ENCODE measurements at regions not wholly inside any gene's neighbourhood (a gene's known extent, or its start where the extent isn't known, plus 50 kb on each side); places are given as distances from the start of the nearest gene placed in this dataset.

DNA sequence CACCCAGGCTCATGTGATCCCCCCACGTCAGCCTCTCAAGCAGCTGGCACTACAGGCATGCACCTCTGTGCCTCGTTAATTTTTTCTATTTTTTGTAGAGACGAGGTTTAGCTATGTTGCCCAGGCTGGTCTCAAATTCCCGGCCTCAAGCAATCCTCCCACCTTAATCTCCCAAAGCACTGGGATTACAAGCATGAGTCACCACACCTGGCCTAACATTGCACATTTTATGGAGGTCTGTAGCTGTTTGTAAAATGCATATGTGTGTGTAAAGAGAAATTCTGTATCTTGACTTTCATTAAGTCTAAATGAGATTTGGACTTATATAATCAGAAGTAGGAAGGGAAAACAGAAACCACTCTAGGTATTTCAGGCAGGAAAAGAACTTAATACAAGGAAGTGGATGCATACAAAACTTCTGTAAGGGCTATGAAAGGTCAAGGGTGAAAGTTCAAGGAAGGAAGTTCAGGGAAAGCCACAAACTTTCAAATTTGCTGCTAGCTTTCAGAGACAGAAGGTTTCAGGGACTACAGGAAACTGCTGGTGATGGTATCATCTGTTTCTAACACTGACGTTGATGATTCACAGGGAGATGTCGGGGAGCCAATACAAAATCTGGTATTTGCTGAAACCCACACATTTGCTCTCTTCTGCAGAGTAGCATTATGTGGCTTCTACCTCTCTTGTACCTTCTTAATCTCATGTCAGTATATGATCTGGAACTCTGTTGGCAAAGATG lies 209.4 kb downstream of the PIK3R1 start:
- TF ChIP-seq, protein P1, sequence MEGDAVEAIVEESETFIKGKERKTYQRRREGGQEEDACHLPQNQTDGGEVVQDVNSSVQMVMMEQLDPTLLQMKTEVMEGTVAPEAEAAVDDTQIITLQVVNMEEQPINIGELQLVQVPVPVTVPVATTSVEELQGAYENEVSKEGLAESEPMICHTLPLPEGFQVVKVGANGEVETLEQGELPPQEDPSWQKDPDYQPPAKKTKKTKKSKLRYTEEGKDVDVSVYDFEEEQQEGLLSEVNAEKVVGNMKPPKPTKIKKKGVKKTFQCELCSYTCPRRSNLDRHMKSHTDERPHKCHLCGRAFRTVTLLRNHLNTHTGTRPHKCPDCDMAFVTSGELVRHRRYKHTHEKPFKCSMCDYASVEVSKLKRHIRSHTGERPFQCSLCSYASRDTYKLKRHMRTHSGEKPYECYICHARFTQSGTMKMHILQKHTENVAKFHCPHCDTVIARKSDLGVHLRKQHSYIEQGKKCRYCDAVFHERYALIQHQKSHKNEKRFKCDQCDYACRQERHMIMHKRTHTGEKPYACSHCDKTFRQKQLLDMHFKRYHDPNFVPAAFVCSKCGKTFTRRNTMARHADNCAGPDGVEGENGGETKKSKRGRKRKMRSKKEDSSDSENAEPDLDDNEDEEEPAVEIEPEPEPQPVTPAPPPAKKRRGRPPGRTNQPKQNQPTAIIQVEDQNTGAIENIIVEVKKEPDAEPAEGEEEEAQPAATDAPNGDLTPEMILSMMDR (IDR thresholded peaks at IDR 0.05; ENCODE audit: insufficient read depth, low read depth, low read length, missing control alignments): no peak
- DNase-seq (ENCODE audit: low read depth): peak; percentile 74
- H3K4me3 ChIP-seq (ENCODE audit: low read depth, low read length): no peak overlapping the region

DNA sequence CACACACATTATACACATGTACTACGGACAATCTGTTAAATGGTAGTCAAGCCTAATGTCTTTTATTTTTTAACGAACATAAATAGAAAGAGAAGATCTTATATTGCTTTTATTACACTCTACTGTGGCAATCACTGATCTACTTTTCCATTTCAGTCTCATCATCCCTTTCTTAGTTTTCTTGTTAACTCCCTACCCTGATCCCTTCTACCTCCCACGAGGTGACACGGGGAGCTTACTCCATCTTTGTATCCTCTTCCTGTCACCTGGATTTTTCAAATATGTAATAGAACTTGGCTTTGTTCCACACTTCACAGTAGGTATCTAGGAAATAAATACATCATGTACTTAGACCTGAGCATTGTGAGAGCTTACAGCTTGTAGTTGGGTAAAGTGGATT lies 211.0 kb downstream of the PIK3R1 start:
- DNase-seq (ENCODE audit: low read depth): no peak
- H3K4me3 ChIP-seq (ENCODE audit: low read depth, low read length): no peak overlapping the region
- TF ChIP-seq, protein P1 (IDR thresholded peaks at IDR 0.05; ENCODE audit: insufficient read depth, low read depth, low read length, missing control alignments): no peak

DNA sequence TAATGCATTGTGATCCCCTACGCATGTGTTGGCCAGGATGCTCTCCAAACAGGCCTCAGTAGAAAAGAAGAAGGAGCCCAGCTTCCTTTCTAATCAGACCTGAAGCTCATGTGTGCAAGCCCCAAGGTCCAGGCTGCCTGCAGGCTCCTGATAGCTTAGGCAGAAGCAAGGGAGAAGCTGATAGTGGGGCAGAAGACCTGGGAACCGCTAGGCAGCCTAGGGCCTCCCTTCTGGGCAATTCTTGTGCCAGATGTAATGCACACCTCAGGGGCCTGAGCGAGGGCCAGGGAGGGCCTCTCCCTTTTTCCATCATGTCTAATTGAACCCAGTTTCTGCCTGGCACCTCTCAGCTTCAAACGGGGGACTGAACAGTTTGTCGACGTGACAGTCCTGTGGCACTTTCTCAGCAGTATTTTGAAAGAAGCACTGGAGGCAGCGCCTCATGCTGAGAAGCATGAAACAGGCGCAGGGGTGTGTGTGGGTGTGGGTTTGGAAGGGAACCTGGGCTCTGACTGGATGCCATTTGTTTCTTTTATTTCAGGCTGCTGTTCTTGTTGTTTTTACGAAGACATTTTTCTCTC lies 212.8 kb downstream of the PIK3R1 start:
- no peak for DNase-seq (ENCODE audit: low read depth)
- no peak overlapping the region for H3K4me3 ChIP-seq (ENCODE audit: low read depth, low read length)
- TF ChIP-seq, protein P1 (IDR thresholded peaks at IDR 0.05; ENCODE audit: insufficient read depth, low read depth, low read length, missing control alignments): no peak

DNA sequence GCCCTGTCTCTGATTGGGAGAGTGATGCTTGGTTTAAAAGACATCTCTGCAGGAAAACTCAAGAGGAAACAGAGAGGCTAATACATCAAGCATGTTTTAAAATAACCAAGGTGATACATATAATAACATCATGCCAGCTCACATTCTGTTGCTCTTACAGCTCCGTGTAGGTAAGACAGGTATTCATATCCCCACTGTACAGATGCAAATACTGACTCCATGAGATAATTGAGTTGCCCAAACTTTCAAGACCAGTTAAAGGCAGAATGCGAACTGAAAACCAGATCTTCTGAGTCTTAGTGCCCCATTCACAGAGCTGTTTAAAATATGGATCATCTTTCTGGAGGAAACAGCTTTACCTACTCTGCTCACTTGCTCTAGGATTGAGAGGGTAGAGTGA lies 214.0 kb downstream of the PIK3R1 start:
- TF ChIP-seq, protein P1 (IDR thresholded peaks at IDR 0.05; ENCODE audit: insufficient read depth, low read depth, low read length, missing control alignments): no peak
- H3K4me3 ChIP-seq (ENCODE audit: low read depth, low read length): no peak overlapping the region
- DNase-seq (ENCODE audit: low read depth): no peak

DNA sequence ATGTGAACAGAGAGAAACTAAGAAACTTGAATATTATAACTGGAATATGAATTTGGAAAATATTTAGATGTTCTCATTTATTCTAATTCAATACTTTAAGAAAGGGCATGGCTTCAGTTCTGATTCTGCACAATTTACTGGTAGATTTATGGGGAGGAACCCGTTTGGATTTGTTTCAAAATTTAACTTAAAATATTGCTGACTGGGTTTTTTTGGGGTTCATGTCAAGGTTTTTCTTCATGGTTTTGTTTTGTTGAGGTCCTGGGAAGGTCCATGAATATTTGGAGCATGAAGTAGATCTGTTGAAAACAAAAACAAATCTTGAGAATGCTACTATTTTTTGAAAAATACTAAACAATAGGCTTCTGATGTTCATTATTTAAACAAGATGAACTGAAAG lies 214.7 kb downstream of the PIK3R1 start:
- H3K4me3 ChIP-seq (ENCODE audit: low read depth, low read length): no peak overlapping the region
- DNase-seq (ENCODE audit: low read depth): no peak
- TF ChIP-seq, protein P1 (IDR thresholded peaks at IDR 0.05; ENCODE audit: insufficient read depth, low read depth, low read length, missing control alignments): no peak

DNA sequence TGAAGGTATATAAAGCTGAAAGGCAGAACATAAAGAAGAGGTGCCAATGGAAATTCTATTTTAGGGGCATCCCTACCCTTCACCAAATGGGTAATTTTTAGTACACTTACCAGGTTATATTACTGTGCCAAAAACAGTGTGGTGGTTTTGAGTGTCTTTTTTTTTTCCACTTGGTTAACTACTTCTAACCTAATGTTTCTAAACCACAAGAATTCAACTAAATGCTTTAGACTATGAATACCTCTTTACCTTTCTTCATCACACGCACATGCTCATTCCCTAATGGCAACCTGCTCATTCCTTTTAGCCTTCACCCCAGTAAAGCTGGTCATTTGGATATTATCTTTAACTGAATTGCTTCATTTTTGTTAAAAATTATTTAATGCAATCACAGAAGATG lies 215.6 kb downstream of the PIK3R1 start:
- H3K4me3 ChIP-seq (ENCODE audit: low read depth, low read length): no peak overlapping the region
- TF ChIP-seq, protein P1 (IDR thresholded peaks at IDR 0.05; ENCODE audit: insufficient read depth, low read depth, low read length, missing control alignments): no peak
- no peak for DNase-seq (ENCODE audit: low read depth)
